ENCODE measurements at regions not wholly inside any gene's neighbourhood (a gene's known extent, or its start where the extent isn't known, plus 50 kb on each side); places are given as distances from the start of the nearest gene placed in this dataset.

DNA sequence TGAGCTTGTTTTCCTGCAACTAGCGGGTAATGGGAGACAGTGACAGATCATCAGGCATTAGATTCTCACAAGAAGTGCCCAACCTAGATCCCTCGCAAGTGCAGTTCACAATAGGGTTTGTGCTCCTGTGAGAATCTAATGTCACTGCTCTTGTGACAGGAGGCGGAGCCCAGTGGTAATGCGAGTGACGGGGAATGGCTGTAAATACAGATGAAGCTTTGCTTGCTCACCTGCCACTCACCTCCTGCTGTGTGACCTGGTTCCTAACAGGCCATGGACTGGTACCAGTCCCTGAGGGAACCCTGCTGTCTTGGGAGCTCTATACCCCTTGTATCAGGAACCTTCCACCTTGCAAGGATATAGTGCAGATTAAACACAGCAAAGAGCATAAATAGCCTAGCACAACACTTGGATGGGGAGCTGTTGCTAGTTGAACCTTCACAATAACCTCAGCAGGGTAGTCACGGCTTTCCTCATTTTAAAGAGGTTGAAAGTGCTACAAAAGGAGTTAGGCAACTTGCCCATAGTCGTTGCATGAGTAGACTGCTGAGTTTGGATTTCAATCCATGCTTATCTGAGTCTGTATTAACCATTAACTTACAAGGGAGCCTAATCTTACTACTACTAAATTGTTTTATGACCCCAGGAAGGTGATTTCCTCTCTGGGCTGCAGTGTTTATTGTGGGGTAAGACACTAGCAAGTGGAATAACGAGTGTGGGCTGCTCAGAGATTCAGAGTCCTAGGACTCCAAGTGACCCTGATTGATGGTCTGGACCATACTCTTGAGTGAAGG is 156.6 kb upstream of the ZFHX3 start:
- ATAC-seq, result no peak

DNA sequence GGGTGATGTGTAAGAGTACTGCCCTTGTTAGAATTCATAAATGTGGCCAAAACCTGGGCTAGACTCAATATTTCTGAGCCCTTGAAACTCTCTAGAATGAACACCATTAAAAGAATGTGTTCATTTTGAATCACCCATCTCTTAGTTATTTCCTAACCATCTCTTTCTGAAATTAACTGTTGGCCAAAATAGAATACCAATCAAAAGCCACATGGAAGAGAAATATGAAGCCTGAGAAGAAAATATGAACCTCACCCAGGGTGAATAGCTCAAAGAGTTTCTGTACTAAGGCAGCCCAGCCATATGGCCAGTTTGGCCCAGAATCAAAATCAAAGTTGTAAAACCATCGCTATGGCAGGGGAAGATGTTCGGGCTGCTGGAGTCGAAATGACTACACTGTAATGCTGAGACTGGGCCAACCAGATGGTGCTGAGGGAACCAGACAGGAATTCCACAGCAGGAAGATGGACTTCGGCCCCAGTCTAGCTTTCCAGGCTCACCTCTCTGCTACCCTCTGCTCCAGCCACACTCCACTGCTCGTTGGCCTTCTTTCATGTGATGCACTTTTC is 154.3 kb upstream of the ZFHX3 start:
- no peak for ATAC-seq

DNA sequence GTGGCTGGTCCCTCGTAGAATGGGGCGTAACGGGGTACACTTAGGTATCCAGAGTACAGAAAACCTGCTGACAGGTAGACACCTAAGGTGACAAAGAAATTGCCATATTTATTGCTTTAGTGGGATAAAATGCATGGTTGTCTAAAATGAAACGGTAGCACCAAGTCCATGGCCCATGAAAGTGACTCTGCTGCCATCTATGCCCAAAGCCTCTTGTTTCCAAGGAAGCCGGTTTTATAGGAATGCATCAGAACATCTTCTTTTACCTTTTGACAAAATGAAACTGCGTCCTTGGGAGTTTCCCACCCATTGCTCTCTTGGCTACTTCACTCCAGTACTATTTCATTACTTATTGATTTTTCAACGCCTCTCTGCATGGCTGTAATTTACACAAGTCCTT is 151.3 kb upstream of the ZFHX3 start:
- no peak for ATAC-seq

DNA sequence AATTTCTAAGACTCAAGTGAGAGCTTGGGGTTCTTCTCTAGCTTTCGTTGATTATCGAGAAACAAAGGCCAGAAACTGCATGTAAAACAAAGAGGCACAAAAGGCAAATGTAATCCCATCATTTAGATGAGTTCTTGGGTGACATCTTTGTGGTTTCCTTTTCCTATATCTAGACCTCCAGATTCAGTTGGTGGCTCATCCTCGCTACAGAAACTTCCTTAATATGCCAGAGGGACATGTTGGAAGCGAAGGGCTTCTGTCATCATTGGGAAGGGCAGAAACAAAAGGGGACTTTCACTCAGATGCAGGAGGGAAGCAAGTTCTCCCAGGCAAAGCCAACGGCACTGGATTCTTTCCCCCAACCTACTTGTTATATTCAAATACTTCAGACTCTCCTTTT is 150.6 kb upstream of the ZFHX3 start:
- no peak for ATAC-seq

DNA sequence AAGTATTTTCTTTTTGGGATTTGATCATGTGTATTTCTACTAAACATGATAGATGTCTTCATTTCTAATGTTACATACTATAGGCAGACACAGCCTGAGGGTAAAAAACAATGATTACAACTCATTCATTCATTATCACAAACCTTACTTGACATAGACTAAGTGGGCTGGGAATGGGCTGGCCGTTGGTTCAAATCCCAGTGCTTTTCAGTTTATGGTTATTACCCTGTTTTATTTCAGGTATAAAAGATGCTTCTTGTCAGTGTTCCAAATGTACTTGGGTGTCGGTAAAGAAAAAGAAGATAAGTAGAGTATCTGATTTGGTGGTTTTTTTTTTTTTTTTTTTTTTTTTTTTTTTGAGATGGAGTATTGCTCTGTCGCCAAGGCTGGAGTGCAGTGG is 149.7 kb upstream of the ZFHX3 start:
- no peak for ATAC-seq

DNA sequence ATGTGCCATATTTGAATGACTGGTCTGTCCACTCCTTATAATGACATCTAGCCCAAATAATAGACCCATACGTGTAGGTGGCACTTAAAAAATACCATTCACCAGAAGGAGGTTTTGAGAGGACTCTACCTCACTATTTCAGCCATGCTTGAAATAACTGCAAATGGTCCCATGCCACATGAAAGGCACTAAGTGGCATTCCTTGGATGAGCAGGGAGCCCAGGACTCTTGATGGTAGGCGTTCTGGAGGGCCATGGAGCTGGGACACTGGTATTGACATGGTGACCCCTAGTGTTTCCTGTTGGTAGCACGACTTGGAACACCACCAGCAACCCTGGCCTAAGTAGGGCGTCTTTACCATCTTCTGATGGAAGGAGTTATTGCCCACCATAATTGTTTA is 148.7 kb upstream of the ZFHX3 start:
- ATAC-seq, result no peak

- ATAC-seq, result no peak
Measured at GRCh38 chr16:73193464-73193863, 145.5 kb upstream of the ZFHX3 start.

DNA sequence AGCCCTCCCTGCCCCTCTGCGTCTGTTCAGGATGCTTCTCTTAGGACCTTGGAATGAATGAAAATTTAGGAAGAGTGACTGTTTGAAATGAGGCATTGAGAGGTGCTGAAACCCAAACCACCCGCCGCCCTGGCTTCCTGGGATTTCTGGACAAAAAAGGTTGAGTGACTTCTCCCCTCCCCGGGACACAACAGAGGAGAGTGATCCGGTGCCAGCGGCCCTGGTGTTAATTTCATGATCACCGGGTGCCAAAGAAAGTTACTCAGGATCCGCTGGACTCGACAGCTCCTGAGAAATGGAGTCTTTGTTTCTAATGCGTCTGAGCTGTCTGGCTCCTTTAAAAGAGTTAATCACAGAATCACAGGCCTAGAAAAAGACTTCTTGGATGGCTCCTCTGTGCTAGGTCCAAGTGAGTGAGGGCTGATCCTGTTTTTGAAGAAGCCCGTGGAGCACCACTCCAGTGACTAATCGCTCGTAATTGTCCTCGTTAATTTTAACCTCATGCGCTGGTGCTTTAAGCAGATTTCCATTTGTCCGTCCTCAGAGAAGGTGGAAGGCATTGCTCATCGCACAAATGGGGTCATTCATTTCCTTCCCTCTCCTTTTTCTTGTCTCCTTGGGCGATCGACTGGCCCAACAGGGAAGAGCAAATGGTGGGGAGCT is 144.4 kb upstream of the ZFHX3 start:
- ATAC-seq, result no peak

- no peak for ATAC-seq
Measured at GRCh38 chr16:73191660-73192046, 143.7 kb upstream of the ZFHX3 start.

DNA sequence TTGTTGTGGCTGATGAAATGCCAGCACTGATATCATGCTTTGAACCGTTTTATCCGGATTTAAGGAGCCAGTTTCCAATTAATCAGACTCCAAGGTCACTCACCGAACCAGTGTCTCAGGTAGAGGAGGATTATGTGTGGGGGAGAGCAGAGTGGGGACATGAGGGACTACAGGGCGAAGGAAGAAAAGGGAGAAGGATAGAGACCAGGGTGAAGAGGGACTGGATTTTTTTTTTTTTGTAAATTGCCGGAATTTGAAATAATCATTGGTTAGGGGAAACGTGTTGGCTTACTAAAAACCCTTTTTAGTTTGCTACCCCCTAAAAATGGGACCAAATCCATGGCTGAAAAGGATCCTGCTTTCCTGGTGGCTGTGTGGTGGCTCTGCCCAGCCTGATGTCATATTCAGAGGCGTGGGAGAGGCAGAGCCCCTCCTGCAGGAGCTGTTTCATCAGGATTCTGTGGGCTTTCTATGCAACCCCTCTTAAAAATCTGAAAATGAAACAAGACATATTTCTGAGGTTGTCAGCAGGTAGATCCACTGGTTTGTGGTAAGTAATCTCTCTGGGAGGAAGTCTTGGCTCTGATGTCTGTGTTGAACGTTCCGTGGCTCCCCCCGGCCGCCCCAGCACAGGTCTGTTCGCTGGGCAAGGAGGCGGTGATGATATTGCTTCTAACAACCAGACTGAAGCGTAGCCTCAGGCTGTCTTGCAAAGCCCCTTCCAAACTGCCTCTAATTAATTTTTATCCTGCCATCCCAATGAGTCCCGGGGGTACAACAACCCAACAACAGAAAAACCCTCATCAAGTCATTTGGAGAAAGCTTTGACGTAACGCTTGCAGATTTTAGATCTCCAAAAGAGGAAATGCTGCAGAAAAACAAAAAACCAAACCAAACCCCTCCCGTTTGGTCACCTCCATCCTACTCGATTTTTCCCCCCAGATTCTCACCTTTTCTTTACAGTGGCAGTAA is 143.0 kb upstream of the ZFHX3 start:
- ATAC-seq, result no peak

- no peak for ATAC-seq
Measured at GRCh38 chr16:73190256-73190655, 142.3 kb upstream of the ZFHX3 start.

DNA sequence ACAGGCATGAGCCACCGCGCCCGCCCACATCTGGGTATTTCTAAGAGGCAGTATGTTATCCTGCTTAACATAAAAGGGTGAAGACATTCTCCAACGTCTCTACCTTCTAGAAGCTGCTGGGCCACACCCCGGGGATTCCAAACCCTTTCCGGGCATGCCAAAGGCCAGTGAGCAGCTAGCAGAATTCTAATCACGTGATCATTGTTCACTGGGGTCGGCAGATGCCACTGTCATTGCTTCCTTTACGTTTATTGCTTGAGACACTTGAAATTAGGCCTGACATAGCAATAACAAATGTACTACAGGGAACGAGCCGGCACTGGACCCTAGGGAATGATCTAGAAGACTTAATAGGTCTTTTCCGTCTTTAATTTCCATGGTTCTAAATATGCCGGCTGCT is 141.2 kb upstream of the ZFHX3 start:
- ATAC-seq, result no peak

GRCh38 chr16:73186752-73187601 is 139.0 kb upstream of the ZFHX3 start:
- ATAC-seq, result no peak

DNA sequence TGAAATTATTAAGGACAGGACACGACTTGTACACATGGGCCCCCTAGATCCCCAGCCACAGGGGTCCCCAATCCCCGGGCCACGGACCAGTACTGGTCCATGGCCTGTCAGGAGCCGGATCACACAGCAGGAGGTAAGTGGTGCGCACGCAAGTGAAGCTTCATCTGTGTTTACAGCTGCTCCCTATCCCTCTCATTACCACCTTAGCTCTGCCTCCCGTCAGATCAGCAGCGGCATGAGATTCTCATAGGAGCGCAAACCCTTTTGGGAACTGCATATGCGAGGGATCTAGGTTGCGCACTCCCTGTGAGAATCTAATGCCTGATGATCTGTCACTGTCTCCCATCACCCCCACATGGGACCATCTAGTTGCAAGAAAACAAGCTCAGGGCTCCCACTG is 137.8 kb upstream of the ZFHX3 start:
- no peak for ATAC-seq

- no peak for ATAC-seq
Measured at GRCh38 chr16:73183611-73184092, 135.7 kb upstream of the ZFHX3 start.

GRCh38 chr16:73179705-73180331 is 131.9 kb upstream of the ZFHX3 start:
- ATAC-seq, result no peak

DNA sequence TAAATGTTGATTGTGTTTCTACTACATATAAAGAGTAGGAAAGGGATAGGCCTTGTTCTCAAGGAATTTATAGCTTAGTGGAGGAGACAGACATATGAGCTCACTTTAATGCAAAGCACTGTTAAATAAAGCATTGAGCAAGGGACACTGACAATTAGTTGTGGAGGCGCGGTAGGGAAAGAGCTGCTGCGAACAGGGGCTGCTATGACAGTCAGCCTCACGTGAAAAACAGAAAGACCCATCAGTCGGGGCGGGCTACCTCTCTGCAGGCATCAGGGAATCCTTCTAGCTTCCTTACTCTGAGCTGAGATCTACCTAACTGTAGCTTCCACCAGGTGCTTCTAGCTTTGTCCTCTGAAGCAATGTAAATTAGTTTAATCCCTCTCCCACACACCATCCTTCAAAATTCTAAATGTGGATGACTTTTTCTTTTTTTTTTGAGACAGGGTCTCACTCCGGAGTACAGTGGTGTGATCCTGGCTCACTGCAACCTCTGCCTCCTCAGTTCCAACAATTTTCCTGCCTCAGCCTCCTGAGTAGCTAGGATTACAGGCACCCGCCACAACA is 129.9 kb upstream of the ZFHX3 start:
- ATAC-seq, result no peak

GRCh38 chr16:73176577-73177013 is 128.7 kb upstream of the ZFHX3 start:
- no peak for ATAC-seq

GRCh38 chr16:73172973-73173709 is 125.2 kb upstream of the ZFHX3 start:
- ATAC-seq, result no peak

All from activated CD4-positive, CD25-positive, alpha-beta regulatory T cell treated with anti-CD3 and anti-CD28 coated beads, Interleukin-2, amount 50 U/mL, for 24 hours (primary cell).